CD4-positive, CD25-positive, alpha-beta regulatory T cell (primary cell): ENCODE measurements at regions not wholly inside any gene's neighbourhood (a gene's known extent, or its start where the extent isn't known, plus 50 kb on each side); places are given as distances from the start of the nearest gene placed in this dataset.

Experiments used
- ATAC-seq, 2 donors: fragments of 150-1000 bp; cut with Tn5 transposase; one replicate each; pipeline ENCODE4 v1.10.0; 2021; ENCODE audit warnings: low read depth in 2 of 2, moderate number of reproducible peaks in 2 of 2, moderate library complexity in 1 of 2
- DNase-seq, 3 donors: peaks; one replicate each; pipeline versions ENCODE4 v3.0.0 to v3.0.0-alpha.2; 2012 to 2022; ENCODE audit warnings: mixed read lengths in 1 of 3
- H3K27ac ChIP-seq: one replicate; pipeline ENCODE4 v1.7.0; 2013; ENCODE audit warnings: mild to moderate bottlenecking, low read length; ENCODE audit not compliant: insufficient read depth, poor library complexity, severe bottlenecking
- H3K27me3 ChIP-seq: one replicate; pipeline ENCODE4 v1.7.0; 2013; ENCODE audit warnings: low read length; ENCODE audit not compliant: control insufficient read depth, insufficient read depth
- H3K36me3 ChIP-seq: one replicate; pipeline ENCODE4 v1.7.0; 2013; ENCODE audit warnings: mild to moderate bottlenecking, low read length, moderate library complexity; ENCODE audit not compliant: control insufficient read depth, insufficient read depth
- H3K4me1 ChIP-seq: 2 replicates; pipeline ENCODE4 v1.7.0; 2013; ENCODE audit warnings: mild to moderate bottlenecking, low read length; ENCODE audit not compliant: insufficient read depth, control insufficient read depth, poor library complexity, severe bottlenecking
- H3K4me3 ChIP-seq: one replicate; pipeline ENCODE4 v1.7.0; 2013; ENCODE audit warnings: low read depth, mild to moderate bottlenecking, low read length, moderate library complexity
- H3K9me3 ChIP-seq, 2 experiments: 1 replicate in 1 of 2; 2 replicates in 1 of 2; pipeline ENCODE4 v1.7.0; 2013; ENCODE audit warnings: low read length in 2 of 2, mild to moderate bottlenecking in 1 of 2, moderate library complexity in 1 of 2; ENCODE audit not compliant: control insufficient read depth in 2 of 2
- H3K27ac Mint-ChIP-seq, 3 donors: one replicate each; pipeline ENCODE4 v1.8.0; 2020 to 2022; ENCODE audit warnings: mild to moderate bottlenecking in 3 of 3, mixed read lengths in 3 of 3, moderate library complexity in 2 of 3
- H3K27me3 Mint-ChIP-seq: one replicate; pipeline ENCODE4 v1.8.0; 2022; ENCODE audit warnings: mild to moderate bottlenecking, mixed read lengths
- H3K36me3 Mint-ChIP-seq: one replicate; pipeline ENCODE4 v1.8.0; 2020; ENCODE audit warnings: mixed read lengths
- H3K4me1 Mint-ChIP-seq, 4 donors: one replicate each; pipeline ENCODE4 v1.8.0; 2020 to 2022; ENCODE audit warnings: mixed read lengths in 4 of 4, mild to moderate bottlenecking in 1 of 4
- H3K4me3 Mint-ChIP-seq, 4 donors: one replicate each; pipeline ENCODE4 v1.8.0; 2020 to 2022; ENCODE audit warnings: mild to moderate bottlenecking in 4 of 4, mixed read lengths in 4 of 4, moderate library complexity in 3 of 4
- H3K9me3 Mint-ChIP-seq, 7 donors: one replicate each; pipeline ENCODE4 v1.8.0; 2020 to 2022; ENCODE audit warnings: mixed read lengths in 7 of 7, mild to moderate bottlenecking in 3 of 7, moderate library complexity in 2 of 7

GRCh38 chr10:21280971-21281572 is 244.4 kb downstream of the SKIDA1 start:
- Mint-ChIP-seq H3K4me3 (no peak overlapping the region), H3K4me1 (no peaks in the 10 kb centered on the region), H3K9me3 (peaks cover 0 to 3% (median 0%) of the 10 kb centered on the region in 7 donors), H3K36me3 (no peaks in the 10 kb centered on the region), H3K27me3 (peaks cover 10% of the 10 kb centered on the region), H3K27ac (no peak overlapping the region)
- no peaks in the 10 kb centered on the region for H3K4me1 ChIP-seq
- no peak overlapping the region for H3K27ac ChIP-seq
- no peaks in the 10 kb centered on the region for H3K9me3 ChIP-seq
- no peaks in the 10 kb centered on the region for H3K36me3 ChIP-seq
- no peak overlapping the region for H3K4me3 ChIP-seq
- no peak for DNase-seq
- ATAC-seq: no peak
- H3K27me3 ChIP-seq: no peaks in the 10 kb centered on the region

DNA sequence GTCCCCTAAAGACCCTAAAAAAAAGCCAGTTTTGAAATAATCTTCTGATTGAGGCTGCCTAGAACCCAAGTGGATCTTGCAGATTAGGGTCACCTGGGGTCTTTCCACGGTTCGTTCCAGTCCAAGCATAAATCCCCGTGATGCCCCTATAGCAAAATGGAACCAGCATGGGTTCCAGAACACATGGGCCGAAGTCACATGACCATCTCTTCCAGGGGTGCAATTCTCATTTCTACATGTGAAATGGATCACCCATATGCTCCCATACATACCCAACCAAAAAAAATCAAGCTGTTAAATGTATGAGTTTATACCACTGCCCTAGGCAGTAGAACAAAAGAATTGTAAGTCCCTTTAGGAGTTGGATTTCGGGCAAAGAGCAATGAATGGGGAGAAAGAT is 245.4 kb downstream of the SKIDA1 start:
- DNase-seq (no peak), ATAC-seq (no peak)
- Mint-ChIP-seq H3K9me3 (peaks cover 0 to 3% (median 0%) of the 10 kb centered on the region in 7 donors), H3K27me3 (peaks cover 10% of the 10 kb centered on the region), H3K4me3 (peak overlapping the region in 1 of 4 donors; percentile 48), H3K36me3 (no peaks in the 10 kb centered on the region), H3K4me1 (no peaks in the 10 kb centered on the region), H3K27ac (no peak overlapping the region)
- no peaks in the 10 kb centered on the region for H3K4me1 ChIP-seq
- H3K4me3 ChIP-seq: no peak overlapping the region
- no peak overlapping the region for H3K27ac ChIP-seq
- H3K36me3 ChIP-seq: no peaks in the 10 kb centered on the region
- H3K9me3 ChIP-seq: no peaks in the 10 kb centered on the region
- no peaks in the 10 kb centered on the region for H3K27me3 ChIP-seq

GRCh38 chr10:21279217-21279575 is 246.3 kb downstream of the SKIDA1 start:
- Histone ChIP-seq H3K9me3 (no peaks in the 10 kb centered on the region), H3K4me1 (no peaks in the 10 kb centered on the region), H3K36me3 (no peaks in the 10 kb centered on the region), H3K4me3 (no peak overlapping the region), H3K27ac (no peak overlapping the region), H3K27me3 (no peaks in the 10 kb centered on the region)
- no peak overlapping the region for H3K27ac Mint-ChIP-seq
- DNase-seq (no peak), ATAC-seq (no peak)
- peaks cover 10% of the 10 kb centered on the region for H3K27me3 Mint-ChIP-seq
- no peaks in the 10 kb centered on the region for H3K4me1 Mint-ChIP-seq
- no peaks in the 10 kb centered on the region for H3K36me3 Mint-ChIP-seq
- H3K4me3 Mint-ChIP-seq: no peak overlapping the region
- peaks cover 0 to 2% (median 0%) of the 10 kb centered on the region in 7 donors for H3K9me3 Mint-ChIP-seq

DNA sequence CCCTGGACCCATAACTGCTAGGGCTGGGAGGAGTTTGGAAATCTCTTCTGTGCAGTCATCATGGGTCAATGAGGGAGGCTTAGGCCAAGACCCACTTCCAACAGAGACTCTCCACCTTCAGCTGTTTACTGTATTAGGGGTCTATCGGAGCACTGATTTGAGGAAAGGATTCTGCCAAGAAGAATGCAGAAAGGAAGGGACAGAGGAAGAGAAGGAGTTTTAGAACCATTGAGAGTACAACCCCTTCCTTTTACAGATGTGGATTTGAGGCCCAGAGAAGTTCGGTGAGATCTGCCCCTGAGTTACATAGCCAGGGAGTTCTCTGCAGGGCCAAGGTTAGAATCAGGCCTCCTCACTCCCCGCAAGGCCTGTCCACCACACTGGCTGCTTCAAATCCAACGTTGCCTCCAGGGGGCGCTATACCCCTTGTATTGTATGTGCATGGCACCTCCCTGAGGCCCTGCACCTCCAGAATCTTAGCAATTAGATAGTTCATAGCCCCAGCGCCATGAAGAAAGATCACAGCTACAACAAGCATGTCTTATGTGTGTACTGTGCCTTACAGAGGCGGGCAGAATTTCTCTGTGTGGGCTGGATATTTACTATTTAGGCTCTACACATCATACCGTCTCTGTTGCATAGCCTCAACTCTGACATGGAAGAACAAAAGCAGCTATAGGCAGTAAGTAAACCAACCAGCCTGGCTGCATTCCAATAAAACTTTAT is 246.8 kb downstream of the SKIDA1 start:
- Histone ChIP-seq H3K27ac (no peak overlapping the region), H3K9me3 (no peaks in the 10 kb centered on the region), H3K27me3 (no peaks in the 10 kb centered on the region), H3K4me1 (no peaks in the 10 kb centered on the region), H3K36me3 (no peaks in the 10 kb centered on the region), H3K4me3 (no peak overlapping the region)
- no peaks in the 10 kb centered on the region for H3K4me1 Mint-ChIP-seq
- ATAC-seq (no peak), DNase-seq (peak in 2 of 3 donors; percentile 15 to 69)
- no peak overlapping the region for H3K27ac Mint-ChIP-seq
- peaks cover 10% of the 10 kb centered on the region for H3K27me3 Mint-ChIP-seq
- peaks cover 0 to 2% (median 0%) of the 10 kb centered on the region in 7 donors for H3K9me3 Mint-ChIP-seq
- H3K4me3 Mint-ChIP-seq: no peak overlapping the region
- H3K36me3 Mint-ChIP-seq: no peaks in the 10 kb centered on the region

DNA sequence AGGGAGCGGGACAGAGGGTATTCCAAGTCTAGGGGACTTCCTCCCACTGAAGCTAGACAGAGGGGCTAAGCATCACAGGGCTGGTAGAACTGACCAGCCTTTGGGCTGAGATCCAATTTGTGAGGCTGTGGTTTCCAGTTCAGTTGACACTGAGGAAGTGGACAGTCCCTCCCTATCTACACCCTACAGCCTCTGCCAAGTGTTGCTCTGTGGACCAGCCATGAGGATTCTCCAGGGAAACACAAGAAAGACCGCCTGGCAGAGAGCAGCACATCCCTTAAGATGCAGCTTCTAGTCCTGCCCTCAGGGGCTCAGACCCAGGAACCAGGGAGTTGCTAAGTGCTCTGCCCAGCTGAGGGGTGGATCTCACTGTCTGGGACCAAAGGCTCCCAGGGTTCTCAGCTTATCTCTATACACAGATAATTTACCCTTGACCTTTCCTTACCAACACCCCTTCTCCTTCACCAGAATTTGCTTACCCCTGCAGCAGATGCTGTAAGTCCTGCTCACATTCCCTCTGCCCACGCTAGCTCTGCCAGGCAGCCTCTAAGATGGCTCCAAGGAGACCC is 252.0 kb downstream of the SKIDA1 start:
- no peak for DNase-seq
- no peak for ATAC-seq
- H3K27ac ChIP-seq: no peak overlapping the region
- no peaks in the 10 kb centered on the region for H3K27me3 Mint-ChIP-seq
- no peaks in the 10 kb centered on the region for H3K4me1 ChIP-seq
- H3K36me3 ChIP-seq: no peaks in the 10 kb centered on the region
- H3K9me3 ChIP-seq: no peaks in the 10 kb centered on the region
- H3K9me3 Mint-ChIP-seq: peaks cover 0 to 7% (median 0%) of the 10 kb centered on the region in 7 donors
- H3K4me3 ChIP-seq: no peak overlapping the region
- peaks cover 0 to 3% (median 0%) of the 10 kb centered on the region in 4 donors for H3K4me1 Mint-ChIP-seq
- H3K4me3 Mint-ChIP-seq: no peak overlapping the region
- H3K36me3 Mint-ChIP-seq: no peaks in the 10 kb centered on the region
- H3K27ac Mint-ChIP-seq: no peak overlapping the region
- no peaks in the 10 kb centered on the region for H3K27me3 ChIP-seq

DNA sequence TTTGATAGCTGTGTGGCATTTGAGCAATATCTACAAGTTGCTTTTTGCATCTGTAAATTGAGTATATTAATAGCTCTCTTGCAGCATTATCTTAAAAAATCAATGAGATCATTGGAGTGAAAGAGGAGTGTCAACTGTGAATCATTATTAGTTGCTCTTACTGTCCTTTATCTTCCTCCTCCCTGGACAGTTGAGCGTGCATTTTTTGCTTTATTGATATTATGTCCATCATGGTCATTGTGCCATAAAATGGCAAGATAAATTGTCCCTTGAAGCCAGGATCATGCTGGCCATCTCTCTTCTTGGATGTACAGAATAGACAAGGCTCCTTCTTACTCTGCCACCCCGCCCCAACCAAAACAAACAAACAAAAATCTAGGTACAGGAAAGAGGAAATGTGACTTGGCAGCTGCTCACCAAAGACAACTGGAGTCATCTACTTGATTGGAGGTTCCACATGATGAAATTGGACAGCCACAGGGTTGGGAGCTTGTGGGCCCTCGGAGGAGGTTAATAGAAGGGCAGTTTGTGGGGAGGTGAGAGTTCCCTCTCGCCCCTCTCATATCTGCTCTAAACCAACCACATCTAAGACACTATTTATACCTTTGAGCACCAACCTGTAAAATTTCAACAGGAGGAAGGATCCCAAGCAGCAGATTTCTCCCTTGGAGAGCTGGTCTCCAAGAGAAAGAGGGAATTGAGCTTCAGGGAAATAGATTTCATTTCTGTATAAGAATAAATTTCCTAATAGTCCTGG is 252.7 kb downstream of the SKIDA1 start:
- Histone ChIP-seq H3K27ac (no peak overlapping the region), H3K27me3 (no peaks in the 10 kb centered on the region), H3K4me3 (no peak overlapping the region), H3K36me3 (no peaks in the 10 kb centered on the region), H3K4me1 (no peaks in the 10 kb centered on the region), H3K9me3 (no peaks in the 10 kb centered on the region)
- Mint-ChIP-seq H3K27ac (no peak overlapping the region), H3K36me3 (no peaks in the 10 kb centered on the region), H3K27me3 (no peaks in the 10 kb centered on the region), H3K4me1 (peaks cover 0 to 3% (median 0%) of the 10 kb centered on the region in 4 donors), H3K9me3 (peaks cover 0 to 7% (median 0%) of the 10 kb centered on the region in 7 donors), H3K4me3 (no peak overlapping the region)
- ATAC-seq (no peak), DNase-seq (no peak)

DNA sequence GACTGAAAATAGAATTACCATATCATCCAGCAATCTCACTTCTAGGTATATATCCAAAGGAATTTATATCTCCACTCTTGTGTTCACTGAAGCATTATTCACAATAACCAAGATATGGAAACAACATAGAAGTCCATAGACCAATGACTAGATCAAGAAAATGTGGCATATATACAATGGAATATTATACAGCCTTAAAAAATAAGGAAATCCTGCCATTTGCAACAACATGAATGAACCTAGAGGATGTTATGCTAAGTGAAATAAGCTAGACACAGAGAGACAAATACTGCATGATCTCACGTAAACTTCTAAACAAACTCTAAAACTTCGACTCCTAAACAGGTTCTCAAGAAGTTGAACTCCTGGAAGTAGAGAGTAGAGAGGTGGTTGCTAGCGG is 254.5 kb downstream of the SKIDA1 start:
- ATAC-seq (no peak), DNase-seq (no peak)
- Mint-ChIP-seq H3K27me3 (no peaks in the 10 kb centered on the region), H3K4me1 (peaks cover 0 to 3% (median 0%) of the 10 kb centered on the region in 4 donors), H3K4me3 (no peak overlapping the region), H3K36me3 (no peaks in the 10 kb centered on the region), H3K27ac (no peak overlapping the region), H3K9me3 (peaks cover 0 to 7% (median 0%) of the 10 kb centered on the region in 7 donors)
- H3K27me3 ChIP-seq: no peaks in the 10 kb centered on the region
- H3K27ac ChIP-seq: no peak overlapping the region
- no peak overlapping the region for H3K4me3 ChIP-seq
- no peaks in the 10 kb centered on the region for H3K9me3 ChIP-seq
- H3K36me3 ChIP-seq: no peaks in the 10 kb centered on the region
- H3K4me1 ChIP-seq: no peaks in the 10 kb centered on the region
